Chondrocyte (in vitro differentiated cells): ENCODE measurements at regions not wholly inside any gene's neighbourhood (a gene's known extent, or its start where the extent isn't known, plus 50 kb on each side); places are given as distances from the start of the nearest gene placed in this dataset.
A peak's percentile ranks its signal among the peaks of the same experiment; 100 is the strongest.
"Not testable (repeated sequence)": the region's sequence is repeated elsewhere in the genome, so short reads cannot be mapped to it uniquely, and the experiment has no call there.

ENCODE experiments used
- DNase-seq: peaks from one replicate; pipeline ENCODE4 v3.0.0; 2021; ENCODE audit warnings: mixed read lengths, low spot score
- H3K27ac Mint-ChIP-seq: one replicate; pipeline ENCODE4 v1.8.0; 2021; ENCODE audit warnings: mild to moderate bottlenecking, moderate library complexity, mixed read lengths; ENCODE audit not compliant: unreplicated experiment
- H3K27me3 Mint-ChIP-seq: 2 replicates; pipeline ENCODE4 v1.8.0; 2021; ENCODE audit warnings: low read depth, mixed read lengths
- H3K36me3 Mint-ChIP-seq: 2 replicates; pipeline ENCODE4 v1.8.0; 2021; ENCODE audit warnings: low read depth, mixed read lengths
- H3K4me1 Mint-ChIP-seq: 2 replicates; pipeline ENCODE4 v1.8.0; 2021; ENCODE audit warnings: low read depth, mild to moderate bottlenecking, mixed read lengths
- H3K4me3 Mint-ChIP-seq: one replicate; pipeline ENCODE4 v1.8.0; 2021; ENCODE audit warnings: mild to moderate bottlenecking, moderate library complexity, mixed read lengths; ENCODE audit not compliant: unreplicated experiment
- H3K9me3 Mint-ChIP-seq: 2 replicates; pipeline ENCODE4 v1.8.0; 2021; ENCODE audit warnings: low read depth, mixed read lengths
- CTCF ChIP-seq: fragments of 200-600 bp; sonication (generic); IDR thresholded peaks from 2 replicates; pipeline ENCODE4 v1.5.0; 2021; ENCODE audit warnings: antibody characterized with exemption, mild to moderate bottlenecking, moderate library complexity

GRCh38 chr6:86331919-86332318 lies 605.4 kb upstream of the HTR1E start:
- Mint-ChIP-seq H3K4me1 (no peaks in the 10 kb centered on the region), H3K4me3 (no peak overlapping the region), H3K27me3 (no peaks in the 10 kb centered on the region), H3K27ac (no peak overlapping the region), H3K36me3 (no peaks in the 10 kb centered on the region), H3K9me3 (no peaks in the 10 kb centered on the region)
- no peak for TF ChIP-seq CTCF
- no peak for DNase-seq

GRCh38 chr6:86331265-86331840 lies 606.0 kb upstream of the HTR1E start:
- H3K4me3 Mint-ChIP-seq: no peak overlapping the region
- no peaks in the 10 kb centered on the region for H3K9me3 Mint-ChIP-seq
- DNase-seq: no peak
- H3K36me3 Mint-ChIP-seq: no peaks in the 10 kb centered on the region
- no peak overlapping the region for H3K27ac Mint-ChIP-seq
- TF ChIP-seq CTCF: no peak
- H3K27me3 Mint-ChIP-seq: no peaks in the 10 kb centered on the region
- H3K4me1 Mint-ChIP-seq: no peaks in the 10 kb centered on the region

- peak; percentile 50 for DNase-seq
- no peak overlapping the region for H3K4me3 Mint-ChIP-seq
- no peak overlapping the region for H3K27ac Mint-ChIP-seq
- no peaks in the 10 kb centered on the region for H3K36me3 Mint-ChIP-seq
- H3K4me1 Mint-ChIP-seq: no peaks in the 10 kb centered on the region
- no peaks in the 10 kb centered on the region for H3K27me3 Mint-ChIP-seq
- peaks cover 26% of the 10 kb centered on the region for H3K9me3 Mint-ChIP-seq
- TF ChIP-seq CTCF: no peak
These were observed 631.1 kb upstream of the HTR1E start for GRCh38 chr6:86306210-86306609.

DNA sequence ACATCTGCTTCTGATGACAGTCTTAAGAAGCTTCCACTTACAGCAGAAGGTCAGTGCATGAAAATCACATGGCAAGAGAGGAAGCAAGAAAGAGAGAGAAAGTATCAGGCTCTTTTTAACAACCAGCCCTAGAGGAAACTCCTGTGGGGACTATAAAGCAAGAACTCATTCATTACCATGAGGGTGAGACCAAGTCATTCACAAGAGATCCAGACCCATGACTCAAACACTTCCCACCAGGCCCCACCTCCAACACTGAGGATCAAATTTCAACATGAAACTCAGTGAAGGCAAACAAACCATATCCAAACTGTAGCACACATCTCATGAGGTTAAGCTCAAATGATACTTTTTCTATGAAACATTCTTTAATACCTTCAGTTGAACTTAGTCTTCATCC lies 643.2 kb upstream of the SYNCRIP start:
- peaks cover 42% of the 10 kb centered on the region for H3K9me3 Mint-ChIP-seq
- no peak for TF ChIP-seq CTCF
- H3K36me3 Mint-ChIP-seq: no peaks in the 10 kb centered on the region
- no peak for DNase-seq
- H3K27me3 Mint-ChIP-seq: no peaks in the 10 kb centered on the region
- H3K4me3 Mint-ChIP-seq: no peak overlapping the region
- H3K4me1 Mint-ChIP-seq: no peaks in the 10 kb centered on the region
- H3K27ac Mint-ChIP-seq: no peak overlapping the region

GRCh38 chr6:86284809-86285480 lies 642.3 kb upstream of the SYNCRIP start:
- H3K9me3 Mint-ChIP-seq: peaks cover 50% of the 10 kb centered on the region
- not testable (repeated sequence) for H3K27ac Mint-ChIP-seq, H3K4me1 Mint-ChIP-seq, H3K27me3 Mint-ChIP-seq, H3K36me3 Mint-ChIP-seq, H3K4me3 Mint-ChIP-seq
- peak; percentile 79 for DNase-seq

GRCh38 chr6:86283596-86283995 lies 640.9 kb upstream of the SYNCRIP start:
- H3K9me3 Mint-ChIP-seq: peaks cover 54% of the 10 kb centered on the region
- H3K4me3 Mint-ChIP-seq, H3K27me3 Mint-ChIP-seq, H3K4me1 Mint-ChIP-seq, H3K36me3 Mint-ChIP-seq, H3K27ac Mint-ChIP-seq: not testable (repeated sequence)
- peak; percentile 68 for DNase-seq
